Osteocyte (in vitro differentiated cells): ENCODE measurements at regions not wholly inside any gene's neighbourhood (a gene's known extent, or its start where the extent isn't known, plus 50 kb on each side); places are given as distances from the start of the nearest gene placed in this dataset.

Experiments
- DNase-seq: peaks from one replicate; pipeline ENCODE4 v3.0.0; 2021; ENCODE audit warnings: mixed read lengths; ENCODE audit not compliant: unreplicated experiment; ENCODE audit errors: extremely low spot score
- H3K27ac Mint-ChIP-seq: one replicate; pipeline ENCODE4 v1.8.0; 2021; ENCODE audit warnings: mild to moderate bottlenecking, mixed read lengths; ENCODE audit not compliant: unreplicated experiment
- H3K27me3 Mint-ChIP-seq: one replicate; pipeline ENCODE4 v1.8.0; 2021; ENCODE audit warnings: mixed read lengths; ENCODE audit not compliant: unreplicated experiment
- H3K36me3 Mint-ChIP-seq: one replicate; pipeline ENCODE4 v1.8.0; 2021; ENCODE audit warnings: mixed read lengths; ENCODE audit not compliant: unreplicated experiment
- H3K4me1 Mint-ChIP-seq: one replicate; pipeline ENCODE4 v1.8.0; 2021; ENCODE audit warnings: mixed read lengths; ENCODE audit not compliant: unreplicated experiment
- H3K4me3 Mint-ChIP-seq: one replicate; pipeline ENCODE4 v1.8.0; 2021; ENCODE audit warnings: mild to moderate bottlenecking, moderate library complexity, mixed read lengths; ENCODE audit not compliant: unreplicated experiment
- H3K9me3 Mint-ChIP-seq: one replicate; pipeline ENCODE4 v1.8.0; 2021; ENCODE audit warnings: mixed read lengths; ENCODE audit not compliant: unreplicated experiment
- TF ChIP-seq, protein P1 (sequence below): fragments of 200-600 bp; sonication (generic); IDR thresholded peaks from 2 replicates; pipeline ENCODE4 v1.5.0; 2021; ENCODE audit warnings: antibody characterized with exemption, mild to moderate bottlenecking, moderate library complexity

DNA sequence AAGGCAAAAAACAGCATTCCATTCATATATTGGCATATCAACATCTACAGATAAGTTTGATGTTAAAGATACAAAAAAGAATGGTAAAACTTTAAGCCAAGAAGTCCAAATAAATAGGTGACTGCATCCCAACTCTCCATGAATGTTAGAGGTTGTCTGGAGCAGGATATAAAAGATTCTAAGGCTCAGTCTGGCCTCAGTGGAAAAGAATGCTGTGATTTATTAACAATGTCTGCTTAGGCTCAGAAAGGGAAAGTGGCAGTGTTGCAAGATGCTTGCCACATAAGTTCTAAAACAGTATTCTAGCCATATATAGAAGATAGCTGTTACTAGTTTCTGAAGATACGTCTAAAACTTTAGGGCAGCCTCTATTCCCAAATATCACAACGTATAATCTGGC lies 179.8 kb upstream of the NBEA start:
- Mint-ChIP-seq H3K27ac (no peak overlapping the region), H3K4me1 (no peaks in the 10 kb centered on the region), H3K9me3 (no peaks in the 10 kb centered on the region), H3K4me3 (no peak overlapping the region), H3K36me3 (no peaks in the 10 kb centered on the region), H3K27me3 (no peaks in the 10 kb centered on the region)
- TF ChIP-seq, protein P1, sequence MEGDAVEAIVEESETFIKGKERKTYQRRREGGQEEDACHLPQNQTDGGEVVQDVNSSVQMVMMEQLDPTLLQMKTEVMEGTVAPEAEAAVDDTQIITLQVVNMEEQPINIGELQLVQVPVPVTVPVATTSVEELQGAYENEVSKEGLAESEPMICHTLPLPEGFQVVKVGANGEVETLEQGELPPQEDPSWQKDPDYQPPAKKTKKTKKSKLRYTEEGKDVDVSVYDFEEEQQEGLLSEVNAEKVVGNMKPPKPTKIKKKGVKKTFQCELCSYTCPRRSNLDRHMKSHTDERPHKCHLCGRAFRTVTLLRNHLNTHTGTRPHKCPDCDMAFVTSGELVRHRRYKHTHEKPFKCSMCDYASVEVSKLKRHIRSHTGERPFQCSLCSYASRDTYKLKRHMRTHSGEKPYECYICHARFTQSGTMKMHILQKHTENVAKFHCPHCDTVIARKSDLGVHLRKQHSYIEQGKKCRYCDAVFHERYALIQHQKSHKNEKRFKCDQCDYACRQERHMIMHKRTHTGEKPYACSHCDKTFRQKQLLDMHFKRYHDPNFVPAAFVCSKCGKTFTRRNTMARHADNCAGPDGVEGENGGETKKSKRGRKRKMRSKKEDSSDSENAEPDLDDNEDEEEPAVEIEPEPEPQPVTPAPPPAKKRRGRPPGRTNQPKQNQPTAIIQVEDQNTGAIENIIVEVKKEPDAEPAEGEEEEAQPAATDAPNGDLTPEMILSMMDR = no peak
- no peak for DNase-seq

DNA sequence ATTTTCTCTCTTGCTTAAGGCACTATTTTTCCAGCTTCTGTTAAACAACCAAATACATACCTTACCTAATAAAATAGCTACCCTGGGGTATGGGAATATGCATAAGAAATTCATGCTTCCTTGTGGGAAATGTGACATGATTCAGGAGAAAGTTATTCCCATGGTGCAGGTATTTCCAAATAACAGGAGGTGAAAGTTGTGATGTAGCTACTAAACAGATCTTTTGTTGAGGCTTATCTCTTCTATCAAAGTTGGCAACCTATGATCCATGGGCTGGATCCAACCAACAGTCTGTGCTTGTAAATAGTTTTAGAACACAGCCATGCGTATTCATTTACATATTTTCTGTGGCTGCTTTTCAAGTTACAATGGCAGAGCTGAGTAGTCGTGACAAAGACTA lies 177.8 kb upstream of the NBEA start:
- Mint-ChIP-seq H3K27ac (no peak overlapping the region), H3K36me3 (no peaks in the 10 kb centered on the region), H3K9me3 (no peaks in the 10 kb centered on the region), H3K27me3 (no peaks in the 10 kb centered on the region), H3K4me3 (no peak overlapping the region), H3K4me1 (no peaks in the 10 kb centered on the region)
- TF ChIP-seq, protein P1 = no peak
- no peak for DNase-seq

DNA sequence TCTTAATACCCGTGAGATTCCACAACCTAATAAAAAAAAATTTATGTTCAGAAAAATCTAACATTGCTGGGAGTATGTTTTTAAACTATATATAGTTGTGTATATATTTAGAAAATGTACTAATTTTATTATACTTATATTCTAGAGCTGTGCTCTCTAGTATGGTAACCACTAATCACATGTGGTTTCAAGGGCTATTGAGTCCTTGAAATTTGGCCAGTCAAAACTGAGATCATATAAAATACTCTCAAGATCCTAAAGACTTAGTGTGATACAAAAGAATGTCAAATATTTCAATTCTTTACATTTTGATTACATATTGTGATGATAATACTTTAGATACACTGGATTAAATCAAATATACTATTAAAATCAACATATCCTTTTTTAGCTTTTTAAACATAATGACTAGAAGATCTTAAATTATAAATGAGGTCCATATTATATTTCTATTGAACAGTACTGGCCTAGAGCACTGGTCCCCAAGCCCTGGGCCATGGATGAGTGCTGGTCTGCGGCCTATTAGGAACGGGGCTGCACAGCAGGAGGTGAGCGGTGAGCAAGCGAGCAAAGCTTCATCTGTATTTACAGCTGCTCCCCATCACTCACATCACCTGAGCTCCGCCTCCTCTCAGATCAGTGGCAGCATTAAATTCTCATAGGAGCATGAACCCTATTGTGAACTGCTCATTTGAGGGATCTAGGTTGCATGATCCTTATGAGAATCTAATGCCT lies 176.5 kb upstream of the NBEA start:
- Mint-ChIP-seq H3K9me3 (no peaks in the 10 kb centered on the region), H3K27ac (no peak overlapping the region), H3K27me3 (no peaks in the 10 kb centered on the region), H3K4me3 (no peak overlapping the region), H3K36me3 (no peaks in the 10 kb centered on the region), H3K4me1 (no peaks in the 10 kb centered on the region)
- TF ChIP-seq, protein P1 = no peak
- no peak for DNase-seq

DNA sequence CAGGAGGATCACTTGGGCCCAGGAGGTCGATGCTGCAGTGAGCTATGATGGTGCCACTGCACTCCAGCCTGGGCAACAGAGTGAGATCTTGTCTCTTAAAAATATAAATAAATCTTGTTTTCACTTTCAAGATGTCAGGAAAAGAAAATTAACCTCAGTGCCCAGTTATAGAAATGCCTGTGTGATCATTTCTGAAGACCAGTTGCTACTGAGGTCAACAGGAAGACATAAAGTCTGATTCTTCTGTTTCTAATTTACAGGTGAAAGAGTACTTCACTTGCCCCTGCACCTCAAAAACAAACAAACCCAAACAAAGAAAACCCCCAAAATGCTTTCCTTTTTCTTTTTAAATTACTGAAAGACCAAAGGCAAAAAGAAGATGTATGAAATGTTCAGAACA lies 174.3 kb upstream of the NBEA start:
- TF ChIP-seq, protein P1 = no peak
- no peak for DNase-seq
- H3K4me3 Mint-ChIP-seq = no peak overlapping the region
- H3K4me1 Mint-ChIP-seq = no peaks in the 10 kb centered on the region
- H3K9me3 Mint-ChIP-seq = no peaks in the 10 kb centered on the region
- no peak overlapping the region for H3K27ac Mint-ChIP-seq
- H3K36me3 Mint-ChIP-seq = no peaks in the 10 kb centered on the region
- peaks cover 4% of the 10 kb centered on the region for H3K27me3 Mint-ChIP-seq

DNA sequence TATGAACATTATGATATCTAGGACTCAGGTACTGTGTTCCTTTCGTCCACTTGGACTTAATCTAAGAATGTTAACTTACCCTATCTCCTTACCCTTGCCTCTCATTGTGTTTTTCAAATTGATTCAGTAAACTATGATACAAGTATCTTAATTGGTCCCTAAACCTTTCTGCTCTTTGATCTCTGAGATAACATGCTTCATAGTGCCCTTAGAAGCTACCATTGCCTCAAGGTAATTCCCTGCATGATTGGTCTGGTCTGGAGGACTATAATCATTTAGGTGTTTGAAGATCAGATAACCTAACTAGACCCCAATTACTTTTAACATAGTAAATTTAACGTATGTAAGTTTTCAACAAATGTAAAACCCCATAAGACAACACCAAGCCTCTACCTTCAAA lies 169.9 kb upstream of the NBEA start:
- Mint-ChIP-seq H3K4me3 (no peak overlapping the region), H3K27ac (no peak overlapping the region), H3K36me3 (no peaks in the 10 kb centered on the region), H3K27me3 (peaks cover 9% of the 10 kb centered on the region), H3K9me3 (no peaks in the 10 kb centered on the region), H3K4me1 (no peaks in the 10 kb centered on the region)
- TF ChIP-seq, protein P1 = no peak
- DNase-seq = no peak
